SU-DHL-6 (cell line): ENCODE measurements at regions not wholly inside any gene's neighbourhood (a gene's known extent, or its start where the extent isn't known, plus 50 kb on each side); places are given as distances from the start of the nearest gene placed in this dataset.

Experiments
- CTCF ChIP-seq: fragments of 200-600 bp; sonication (generic); IDR thresholded peaks from one replicate; pipeline ENCODE4 v1.5.1; 2017; ENCODE audit warnings: antibody characterized with exemption, mild to moderate bottlenecking, low read length, moderate library complexity; ENCODE audit not compliant: insufficient read depth, poor library complexity, severe bottlenecking
- EZH2phosphoT487 ChIP-seq: fragments of 200-600 bp; sonication (generic), shearing (Covaris generic); conservative IDR thresholded peaks from 2 replicates; pipeline ENCODE4 v1.6.1; 2018; ENCODE audit warnings: mild to moderate bottlenecking, antibody characterized with exemption, low read length, moderate library complexity, mixed read lengths

DNA sequence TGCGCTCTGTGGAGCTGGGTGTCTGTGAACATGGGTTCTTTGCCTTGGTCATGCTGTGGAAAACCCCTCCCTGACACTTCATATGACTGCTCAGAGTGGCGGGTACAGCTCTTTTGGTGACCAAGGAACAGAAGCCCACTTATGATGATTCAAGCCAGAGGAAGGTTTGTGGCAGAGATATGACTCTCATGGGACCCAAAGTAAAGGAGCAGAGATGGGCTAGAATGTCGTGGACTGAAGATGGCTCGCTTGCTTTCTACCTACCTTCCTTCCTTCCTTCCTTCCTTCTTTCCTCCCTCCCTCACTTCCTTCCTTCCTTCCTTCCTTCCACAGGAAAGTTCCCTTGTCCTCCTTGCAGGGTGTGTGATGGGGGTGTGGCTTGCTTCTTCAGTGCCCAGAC lies 169.7 kb upstream of the IRX3 start:
- TF ChIP-seq CTCF (no peak), EZH2phosphoT487 (no peak)
